ENCODE measurements at regions not wholly inside any gene's neighbourhood (a gene's known extent, or its start where the extent isn't known, plus 50 kb on each side); places are given as distances from the start of the nearest gene placed in this dataset.

DNA sequence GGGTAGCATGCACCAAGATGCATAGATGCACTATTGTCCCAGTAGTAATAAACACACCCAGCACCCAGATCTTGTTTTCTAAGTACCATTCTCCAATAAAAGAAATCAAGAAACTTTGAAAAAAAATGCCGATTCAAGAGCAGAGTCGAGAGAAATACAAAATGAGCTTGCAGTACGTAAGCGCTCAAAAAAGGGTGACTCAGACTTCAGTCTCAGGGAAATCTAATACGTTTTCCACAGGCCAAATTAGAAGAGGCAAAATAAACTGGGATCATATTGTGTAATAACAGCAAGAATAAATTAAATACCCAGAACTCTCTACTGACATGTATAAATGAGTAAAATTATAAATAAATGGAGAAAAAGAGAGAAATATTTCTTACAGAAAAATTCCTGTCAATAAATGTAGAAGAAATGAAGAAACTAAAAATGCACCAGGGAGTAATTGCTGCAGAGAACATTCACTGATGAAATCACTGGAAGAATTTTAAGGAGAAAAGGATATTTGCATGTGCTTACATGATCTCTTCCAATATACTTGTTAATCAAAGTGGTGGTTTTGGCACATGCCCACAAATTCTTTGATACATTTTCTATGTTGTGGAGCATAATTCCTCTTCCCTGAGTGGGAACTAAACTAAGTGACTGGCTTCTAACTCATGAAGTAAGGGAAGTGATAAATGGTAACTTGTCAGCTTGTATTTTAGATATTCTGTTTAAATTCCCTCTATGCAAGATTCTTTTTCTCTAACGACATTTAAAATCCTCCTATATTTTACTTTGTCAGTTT is 567.6 kb upstream of the ADAMTS16 start:
- no peaks in the 10 kb centered on the region for H3K27me3 Mint-ChIP-seq (ENCODE audit: low read depth)

More for the DNA sequence above, 567.6 kb upstream of the ADAMTS16 start:
- Histone ChIP-seq H3K27ac (ENCODE audit: insufficient read length, low read depth, low read length) (no peak overlapping the region), H4K20me1 (ENCODE audit: control insufficient read depth, insufficient read depth, insufficient read length) (no peaks in the 10 kb centered on the region), H3K14ac (ENCODE audit: insufficient read depth, low read length) (no peak overlapping the region), H3K9ac (ENCODE audit: extremely low read depth, insufficient read length, low read length) (no peak overlapping the region), H3K56ac (ENCODE audit: insufficient read length, low read depth, low read length) (no peak overlapping the region), H2BK120ac (ENCODE audit: low read depth, low read length, poor library complexity, severe bottlenecking) (no peak overlapping the region), H3K27me3 (ENCODE audit: insufficient read depth, low read length) (no peaks in the 10 kb centered on the region), H3T11ph (ENCODE audit: low read length) (no peak overlapping the region), H2AK5ac (ENCODE audit: insufficient read length, low read length) (no peak overlapping the region), H3K23me2 (ENCODE audit: insufficient read length, low read depth, low read length, poor library complexity, severe bottlenecking) (no peaks in the 10 kb centered on the region), H4K91ac (ENCODE audit: insufficient read length, low read depth, low read length) (no peak overlapping the region), H2BK5ac (ENCODE audit: insufficient read length, low read length) (no peak overlapping the region), H3K18ac (ENCODE audit: insufficient read length, low read depth, low read length) (no peak overlapping the region), H3K9me3 (ENCODE audit: control insufficient read depth, low read depth, low read length) (no peaks in the 10 kb centered on the region), H3K4me2 (ENCODE audit: insufficient read depth, insufficient read length, low read length) (no peak overlapping the region), H2BK15ac (ENCODE audit: low read depth, low read length) (no peak overlapping the region), H3K4ac (ENCODE audit: low read depth, low read length) (no peak overlapping the region), H2BK12ac (ENCODE audit: insufficient read length, low read depth, low read length) (no peak overlapping the region), H3K79me2 (ENCODE audit: insufficient read depth, low read length) (no peaks in the 10 kb centered on the region), H3K4me1 (ENCODE audit: insufficient read depth, low read length) (no peaks in the 10 kb centered on the region), H2AFZ (ENCODE audit: low read length) (no peak overlapping the region), H3K23ac (ENCODE audit: insufficient read length, low read depth, low read length) (no peak overlapping the region), H3K79me1 (ENCODE audit: insufficient read depth, low read depth, low read length, poor library complexity, severe bottlenecking) (no peaks in the 10 kb centered on the region), H4K5ac (ENCODE audit: insufficient read length, low read depth, low read length) (no peak overlapping the region), H2BK20ac (ENCODE audit: low read depth, low read length, poor library complexity, severe bottlenecking) (no peak overlapping the region), H4K8ac (replicated peaks; ENCODE audit: insufficient read length, low read depth, low read length) (no peak overlapping the region)
- Mint-ChIP-seq H3K9me3 (peaks cover 5 to 7% of the 10 kb centered on the region in 2 experiments), H3K27ac (no peak overlapping the region), H3K4me3 (no peak overlapping the region), H3K4me1 (peaks cover 14 to 21% of the 10 kb centered on the region in 2 experiments), H3K36me3 (ENCODE audit: insufficient read depth in 1 of 3, low read depth in 3 of 3) (peaks cover 0 to 13% (median 0%) of the 10 kb centered on the region in 3 experiments; a peak in 3 of 7 replicates)
- DNase-seq, result no peak
- WGBS (ENCODE audit: extremely low coverage, insufficient read length, low lambda C conversion rate), result no CpG with 5 or more reads among the region's 6 CpGs
- TF ChIP-seq, protein P1, sequence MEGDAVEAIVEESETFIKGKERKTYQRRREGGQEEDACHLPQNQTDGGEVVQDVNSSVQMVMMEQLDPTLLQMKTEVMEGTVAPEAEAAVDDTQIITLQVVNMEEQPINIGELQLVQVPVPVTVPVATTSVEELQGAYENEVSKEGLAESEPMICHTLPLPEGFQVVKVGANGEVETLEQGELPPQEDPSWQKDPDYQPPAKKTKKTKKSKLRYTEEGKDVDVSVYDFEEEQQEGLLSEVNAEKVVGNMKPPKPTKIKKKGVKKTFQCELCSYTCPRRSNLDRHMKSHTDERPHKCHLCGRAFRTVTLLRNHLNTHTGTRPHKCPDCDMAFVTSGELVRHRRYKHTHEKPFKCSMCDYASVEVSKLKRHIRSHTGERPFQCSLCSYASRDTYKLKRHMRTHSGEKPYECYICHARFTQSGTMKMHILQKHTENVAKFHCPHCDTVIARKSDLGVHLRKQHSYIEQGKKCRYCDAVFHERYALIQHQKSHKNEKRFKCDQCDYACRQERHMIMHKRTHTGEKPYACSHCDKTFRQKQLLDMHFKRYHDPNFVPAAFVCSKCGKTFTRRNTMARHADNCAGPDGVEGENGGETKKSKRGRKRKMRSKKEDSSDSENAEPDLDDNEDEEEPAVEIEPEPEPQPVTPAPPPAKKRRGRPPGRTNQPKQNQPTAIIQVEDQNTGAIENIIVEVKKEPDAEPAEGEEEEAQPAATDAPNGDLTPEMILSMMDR (conservative IDR thresholded peaks at IDR 0.05), result no peak

All from H9 (cell line).